GM12865 (cell line): ENCODE measurements at regions not wholly inside any gene's neighbourhood (a gene's known extent, or its start where the extent isn't known, plus 50 kb on each side); places are given as distances from the start of the nearest gene placed in this dataset.

Experiments
- DNase-seq: peaks from one replicate; pipeline ENCODE4 v3.0.0; 2010; ENCODE audit warnings: low read depth
- H3K4me3 ChIP-seq: 2 replicates; pipeline ENCODE4 v1.5.1; 2011; ENCODE audit warnings: mild to moderate bottlenecking, low read depth, low read length, control low read depth
- TF ChIP-seq, protein P1 (sequence below): IDR thresholded peaks from 2 replicates; pipeline ENCODE4 v1.5.1; 2011; ENCODE audit warnings: low read length, control low read depth, low read depth, inconsistent platforms; ENCODE audit not compliant: insufficient read depth; ENCODE audit errors: missing control alignments

DNA sequence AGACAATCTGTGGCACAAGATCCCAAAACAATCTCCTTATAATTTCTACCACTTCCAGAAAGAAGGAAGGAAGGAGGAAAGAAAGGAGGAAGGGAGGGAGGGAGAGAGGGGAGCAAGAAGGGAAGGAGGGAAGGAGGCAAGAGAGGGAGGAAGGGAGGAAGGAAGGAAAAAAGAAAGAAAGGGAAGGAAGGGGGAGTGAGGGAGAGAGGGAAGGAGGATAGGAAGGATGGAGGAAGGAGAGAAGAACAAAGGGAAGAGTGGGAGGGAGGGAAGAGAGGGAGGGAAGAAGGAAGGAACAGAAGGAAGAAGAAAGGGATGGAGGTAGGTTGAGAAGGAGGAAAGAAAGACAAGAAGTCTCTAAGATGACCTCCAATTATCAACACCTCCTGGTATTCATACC is 185.5 kb upstream of the NFE2L3 start:
- TF ChIP-seq, protein P1, sequence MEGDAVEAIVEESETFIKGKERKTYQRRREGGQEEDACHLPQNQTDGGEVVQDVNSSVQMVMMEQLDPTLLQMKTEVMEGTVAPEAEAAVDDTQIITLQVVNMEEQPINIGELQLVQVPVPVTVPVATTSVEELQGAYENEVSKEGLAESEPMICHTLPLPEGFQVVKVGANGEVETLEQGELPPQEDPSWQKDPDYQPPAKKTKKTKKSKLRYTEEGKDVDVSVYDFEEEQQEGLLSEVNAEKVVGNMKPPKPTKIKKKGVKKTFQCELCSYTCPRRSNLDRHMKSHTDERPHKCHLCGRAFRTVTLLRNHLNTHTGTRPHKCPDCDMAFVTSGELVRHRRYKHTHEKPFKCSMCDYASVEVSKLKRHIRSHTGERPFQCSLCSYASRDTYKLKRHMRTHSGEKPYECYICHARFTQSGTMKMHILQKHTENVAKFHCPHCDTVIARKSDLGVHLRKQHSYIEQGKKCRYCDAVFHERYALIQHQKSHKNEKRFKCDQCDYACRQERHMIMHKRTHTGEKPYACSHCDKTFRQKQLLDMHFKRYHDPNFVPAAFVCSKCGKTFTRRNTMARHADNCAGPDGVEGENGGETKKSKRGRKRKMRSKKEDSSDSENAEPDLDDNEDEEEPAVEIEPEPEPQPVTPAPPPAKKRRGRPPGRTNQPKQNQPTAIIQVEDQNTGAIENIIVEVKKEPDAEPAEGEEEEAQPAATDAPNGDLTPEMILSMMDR = no peak
- no peak for DNase-seq
- H3K4me3 ChIP-seq = peak overlapping the region; percentile 57

DNA sequence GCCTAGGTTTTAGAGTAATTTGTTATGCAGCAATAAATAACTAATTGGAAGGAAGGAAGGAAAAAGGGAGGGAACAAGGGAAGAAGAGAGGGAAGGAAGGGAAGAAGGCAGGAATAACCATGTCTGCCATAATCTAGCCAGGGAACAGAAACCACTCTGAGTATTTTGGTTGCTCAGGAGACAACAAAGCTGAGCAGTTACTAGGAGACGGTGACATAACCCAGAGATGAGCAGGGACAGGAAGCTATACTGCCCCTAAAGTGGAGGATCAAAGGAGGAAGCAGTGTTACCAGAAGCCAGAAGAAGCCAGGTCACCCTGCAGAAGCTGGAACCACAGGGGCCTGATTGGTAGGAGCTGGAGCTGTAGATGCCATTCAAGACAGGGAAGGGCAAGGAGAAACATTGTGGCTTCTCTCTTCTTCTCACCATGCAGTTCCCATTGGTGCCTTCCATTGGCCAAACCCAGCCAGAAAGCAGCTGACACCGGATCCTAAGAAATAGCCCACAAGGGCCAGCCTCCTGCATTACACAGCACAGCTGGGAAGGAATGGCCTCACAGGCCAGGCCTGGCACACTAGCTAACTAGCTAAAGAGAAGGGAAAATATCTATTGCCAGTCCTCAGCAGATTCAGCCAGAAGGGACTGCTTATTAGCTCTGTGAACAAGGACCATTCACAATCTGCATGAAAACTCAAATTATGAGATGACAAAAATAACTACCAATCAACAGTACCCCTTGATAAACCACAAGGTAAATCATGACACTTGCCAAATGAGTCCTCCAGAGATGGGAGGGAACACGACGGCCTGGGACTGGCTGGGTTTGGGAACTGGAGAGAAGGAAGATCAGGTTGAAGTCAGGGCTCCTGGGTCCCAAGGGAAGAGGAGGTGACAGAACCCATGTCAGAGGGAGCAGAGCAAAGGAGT is 184.5 kb upstream of the NFE2L3 start:
- peak; percentile 88 for DNase-seq
- peak overlapping the region; percentile 57 for H3K4me3 ChIP-seq
- TF ChIP-seq, protein P1 = no peak

DNA sequence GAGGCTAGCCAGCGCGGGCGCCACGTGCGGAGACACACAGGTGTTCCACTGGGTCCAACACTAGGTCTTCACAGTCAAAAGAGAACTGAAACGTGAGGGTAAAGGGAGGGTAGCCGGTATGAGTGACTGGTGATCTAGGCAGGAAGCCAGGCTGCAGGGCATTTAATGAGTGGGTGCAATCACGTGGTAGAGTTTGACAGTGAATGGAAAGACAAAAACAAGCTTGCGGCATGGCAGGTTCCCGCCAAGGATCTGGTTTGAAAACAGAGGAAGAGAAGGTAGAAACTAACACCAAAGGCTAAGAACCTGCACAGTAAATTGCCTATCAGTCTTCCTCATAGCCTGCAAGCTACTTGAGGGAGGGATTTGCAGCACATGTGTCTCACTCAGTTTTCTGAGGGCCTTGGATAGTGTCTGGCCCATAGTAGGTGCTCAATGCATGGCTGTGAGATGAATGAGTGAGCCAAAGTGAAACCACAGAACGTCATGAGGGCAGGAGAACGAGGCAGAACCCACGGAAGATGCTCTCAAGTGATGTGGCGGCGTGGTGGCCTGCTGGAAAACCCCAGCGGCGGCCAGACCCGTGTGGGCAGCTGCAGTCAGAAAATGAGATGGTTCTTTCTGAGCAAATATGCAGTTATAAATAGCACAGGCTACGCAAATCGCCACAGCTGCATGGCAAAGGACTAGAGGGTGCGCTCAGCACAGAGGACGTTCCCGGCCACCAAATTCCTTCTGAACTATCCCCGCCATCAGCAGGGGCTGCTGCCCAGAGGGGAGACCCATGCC is 183.6 kb upstream of the NFE2L3 start:
- peak overlapping the region; percentile 57 for H3K4me3 ChIP-seq
- TF ChIP-seq, protein P1 = peak; percentile 10
- DNase-seq = peak; percentile 97

DNA sequence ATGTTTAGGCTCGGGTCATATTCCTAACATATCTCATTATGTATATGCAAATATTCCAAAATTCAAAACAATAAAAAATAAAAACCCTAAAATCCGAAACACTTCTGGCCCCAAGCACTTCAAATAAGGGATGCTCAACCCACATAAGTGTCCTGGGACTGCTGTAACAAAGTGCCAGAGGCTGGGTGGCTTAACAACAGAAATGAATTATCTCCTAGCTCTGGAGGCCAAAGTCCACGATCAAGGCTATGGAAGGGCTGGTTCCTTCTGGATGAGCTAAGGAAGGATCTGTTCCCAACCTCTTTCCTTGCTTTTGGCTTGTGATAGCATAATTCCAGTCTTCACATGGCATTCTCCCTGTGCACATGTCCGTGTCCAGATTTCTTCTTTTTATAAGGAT is 181.6 kb upstream of the NFE2L3 start:
- TF ChIP-seq, protein P1 = no peak
- DNase-seq = no peak
- no peak overlapping the region for H3K4me3 ChIP-seq

DNA sequence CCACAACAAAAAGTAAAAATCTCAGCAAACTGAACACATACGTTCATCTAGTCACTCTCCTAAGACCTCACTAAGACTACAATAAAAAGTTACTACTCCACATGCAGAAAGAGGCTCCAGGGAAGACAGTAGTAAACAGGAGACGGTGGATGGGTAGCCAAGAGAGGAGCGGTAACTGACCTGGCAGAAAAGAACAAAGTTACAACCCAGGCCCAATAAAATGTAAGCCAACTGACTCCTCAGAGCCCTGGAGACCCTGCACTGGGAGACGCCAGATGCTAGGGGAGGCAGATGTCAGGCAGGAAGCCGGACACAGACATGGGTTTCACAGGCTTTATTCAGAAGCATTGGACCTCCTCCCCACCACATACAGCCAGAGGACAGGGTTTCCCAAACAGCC is 181.1 kb upstream of the NFE2L3 start:
- no peak for DNase-seq
- TF ChIP-seq, protein P1 = no peak
- H3K4me3 ChIP-seq = no peak overlapping the region

DNA sequence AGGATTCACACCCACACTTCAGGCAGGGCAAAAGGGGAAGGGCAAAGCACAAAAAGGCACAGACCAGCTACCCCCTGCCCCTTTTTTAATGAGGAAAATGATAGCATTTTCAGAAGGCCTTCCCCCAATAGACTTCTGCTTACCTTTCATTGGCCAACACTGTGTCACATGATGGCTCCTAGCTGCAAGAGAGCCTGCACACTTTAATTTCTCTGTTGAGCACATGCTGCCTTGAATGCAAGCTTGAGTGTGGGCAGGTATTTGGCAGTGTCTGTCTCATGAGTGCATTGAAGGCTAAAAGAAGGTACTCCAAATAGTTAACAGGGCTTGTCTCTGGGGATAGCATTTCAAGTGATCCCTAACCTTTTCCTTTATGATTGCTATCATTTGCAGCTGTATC is 175.4 kb upstream of the NFE2L3 start:
- DNase-seq = no peak
- TF ChIP-seq, protein P1 = no peak
- H3K4me3 ChIP-seq = no peak overlapping the region
